T1000 (cell line): ENCODE measurements at regions not wholly inside any gene's neighbourhood (a gene's known extent, or its start where the extent isn't known, plus 50 kb on each side); places are given as distances from the start of the nearest gene placed in this dataset.

Experiments used
- DNase-seq: peaks from one replicate; lab custom pipeline; 2025; ENCODE audit warnings: mixed read lengths; lab: John Stamatoyannopoulos, UW

- DNase-seq = no peak
Observed at GRCh38 chr1:118736322-118736721, 251.8 kb downstream of the TBX15 start.

GRCh38 chr1:118717893-118718292 is 270.2 kb downstream of the TBX15 start:
- no peak for DNase-seq

- no peak for DNase-seq
Observed at GRCh38 chr1:118716775-118717174, 271.4 kb downstream of the TBX15 start.

- no peak for DNase-seq
Observed at GRCh38 chr1:118711356-118711755, 276.8 kb downstream of the TBX15 start.

GRCh38 chr1:118698911-118699310 is 289.2 kb downstream of the TBX15 start:
- DNase-seq = no peak

- no peak for DNase-seq
Observed at GRCh38 chr1:118692143-118692542, 296.0 kb downstream of the TBX15 start.

GRCh38 chr1:118688891-118689290 is 299.3 kb downstream of the TBX15 start:
- no peak for DNase-seq

GRCh38 chr1:118661769-118662320 is 326.3 kb downstream of the TBX15 start:
- no peak for DNase-seq

GRCh38 chr1:118660769-118661168 is 327.4 kb downstream of the TBX15 start:
- DNase-seq = no peak

GRCh38 chr1:118659646-118660045 is 328.5 kb downstream of the TBX15 start:
- no peak for DNase-seq

GRCh38 chr1:118650107-118650807 is 337.9 kb downstream of the TBX15 start:
- DNase-seq = no peak

- no peak for DNase-seq
Observed at GRCh38 chr1:118649369-118650106, 338.6 kb downstream of the TBX15 start.

GRCh38 chr1:118636004-118636403 is 352.1 kb downstream of the TBX15 start:
- no peak for DNase-seq

- no peak for DNase-seq
Observed at GRCh38 chr1:118627435-118627834, 360.7 kb downstream of the TBX15 start.

GRCh38 chr1:118621839-118622238 is 366.3 kb downstream of the TBX15 start:
- DNase-seq = no peak

- DNase-seq = no peak
Observed at GRCh38 chr1:118618618-118619340, 369.4 kb downstream of the TBX15 start.

GRCh38 chr1:118617916-118618315 is 370.2 kb downstream of the TBX15 start:
- no peak for DNase-seq

GRCh38 chr1:118615066-118615465 is 373.1 kb downstream of the TBX15 start:
- no peak for DNase-seq

- no peak for DNase-seq
Observed at GRCh38 chr1:118589238-118589846, 398.8 kb downstream of the TBX15 start.

- no peak for DNase-seq
Observed at GRCh38 chr1:118588566-118588965, 399.6 kb downstream of the TBX15 start.

- no peak for DNase-seq
Observed at GRCh38 chr1:118578276-118578675, 393.2 kb upstream of the SPAG17 start.

- no peak for DNase-seq
Observed at GRCh38 chr1:118575060-118575459, 390.0 kb upstream of the SPAG17 start.
